IMR-90 (cell line): ENCODE measurements at regions not wholly inside any gene's neighbourhood (a gene's known extent, or its start where the extent isn't known, plus 50 kb on each side); places are given as distances from the start of the nearest gene placed in this dataset.

ENCODE experiments used
- ATAC-seq: fragments of 200-7000 bp; cut with Tn5 transposase; 2 replicates; pipeline ENCODE4 v1.9.1; 2020; ENCODE audit warnings: low read depth, mild to moderate bottlenecking, moderate library complexity
- BruUV-seq: library from RNA; stranded (reverse); fragments of 400-500 nt; replicated peaks from 2 replicates; lab custom pipeline; 2021; lab: Mats Ljungman, UMichigan
- CTCF ChIA-PET: fragments of 300-600 bp; formaldehyde crosslinking; extraction: SDS; loops from one replicate; lab custom pipeline; 2021; ENCODE audit warnings: antibody characterized with exemption; lab: Yijun Ruan, JAX
- POLR2A ChIA-PET: fragments of 300-600 bp; sonication (Branson Sonifier 250); formaldehyde crosslinking; loops from one replicate; lab custom pipeline; 2022; ENCODE audit warnings: antibody characterized with exemption; ENCODE audit not compliant: unreplicated experiment; lab: Charles Lee
- DNase-seq: peaks from one replicate; pipeline ENCODE4 v3.0.0; 2013
- H2AFZ ChIP-seq: replicated peaks from 2 replicates; pipeline ENCODE3; 2013; ENCODE audit warnings: low read length, mild to moderate bottlenecking; ENCODE audit not compliant: poor library complexity
- H2AK5ac ChIP-seq: 2 replicates; pipeline ENCODE4 v1.6.1; 2013; ENCODE audit warnings: low read depth, low read length, inconsistent platforms
- H2AK9ac ChIP-seq: replicated peaks from 2 replicates; pipeline ENCODE3; 2013; ENCODE audit warnings: mild to moderate bottlenecking, low read depth, low read length, moderate library complexity; ENCODE audit not compliant: poor library complexity
- H2BK120ac ChIP-seq: 2 replicates; pipeline ENCODE4 v1.6.1; 2013; ENCODE audit warnings: low read depth, low read length, inconsistent platforms
- H2BK15ac ChIP-seq: 3 replicates; pipeline ENCODE4 v1.6.1; 2013; ENCODE audit warnings: low read depth, low read length, inconsistent platforms
- H2BK20ac ChIP-seq: 2 replicates; pipeline ENCODE4 v1.6.1; 2013; ENCODE audit warnings: low read depth, mild to moderate bottlenecking, inconsistent platforms, low read length, moderate library complexity
- H2BK5ac ChIP-seq: 2 replicates; pipeline ENCODE4 v1.6.1; 2013; ENCODE audit warnings: mild to moderate bottlenecking, low read depth, low read length, inconsistent platforms; ENCODE audit not compliant: poor library complexity, severe bottlenecking
- H3K14ac ChIP-seq: replicated peaks from 2 replicates; pipeline ENCODE4 v1.6.1; 2013; ENCODE audit warnings: low read depth, low read length, inconsistent platforms
- H3K18ac ChIP-seq: 2 replicates; pipeline ENCODE4 v1.6.1; 2013; ENCODE audit warnings: low read depth, low read length, control low read depth
- H3K23ac ChIP-seq: 2 replicates; pipeline ENCODE4 v1.6.1; 2013; ENCODE audit warnings: low read depth, low read length, inconsistent platforms
- H3K27ac ChIP-seq: 2 replicates; pipeline ENCODE4 v1.5.1; 2013; ENCODE audit warnings: mild to moderate bottlenecking, control low read depth, low read length; ENCODE audit not compliant: insufficient read depth
- H3K27me3 ChIP-seq: 2 replicates; pipeline ENCODE4 v1.6.1; 2013; ENCODE audit warnings: low read length; ENCODE audit not compliant: control insufficient read depth, insufficient read depth
- H3K36me3 ChIP-seq: 2 replicates; pipeline ENCODE4 v1.6.1; 2013; ENCODE audit warnings: low read length, mixed read lengths; ENCODE audit not compliant: control insufficient read depth, insufficient read depth
- H3K4ac ChIP-seq: 2 replicates; pipeline ENCODE4 v1.6.1; 2013; ENCODE audit warnings: low read depth, low read length, inconsistent platforms
- H3K4me1 ChIP-seq: 2 replicates; pipeline ENCODE4 v1.6.1; 2013; ENCODE audit warnings: low read length, mixed read lengths; ENCODE audit not compliant: control insufficient read depth, insufficient read depth
- H3K4me2 ChIP-seq: 2 replicates; pipeline ENCODE4 v1.6.1; 2013; ENCODE audit warnings: low read depth, mild to moderate bottlenecking, control low read depth, low read length, moderate library complexity
- H3K4me3 ChIP-seq: 2 replicates; pipeline ENCODE4 v1.5.1; 2013; ENCODE audit warnings: low read depth, mild to moderate bottlenecking, control low read depth, low read length, moderate library complexity; ENCODE audit not compliant: insufficient read depth
- H3K56ac ChIP-seq: 2 replicates; pipeline ENCODE4 v1.6.1; 2013; ENCODE audit warnings: low read length, inconsistent platforms; ENCODE audit not compliant: insufficient read depth; ENCODE audit errors: extremely low read depth
- H3K79me1 ChIP-seq, 2 experiments: 2 replicates each; pipeline ENCODE4 v1.6.1; 2013; ENCODE audit warnings: low read length in 2 of 2, inconsistent platforms in 1 of 2, low read depth in 1 of 2
- H3K9ac ChIP-seq: 2 replicates; pipeline ENCODE4 v1.6.1; 2013; ENCODE audit warnings: low read depth, low read length, control low read depth
- H3K9me1 ChIP-seq: 2 replicates; pipeline ENCODE4 v1.6.1; 2013; ENCODE audit warnings: low read length, inconsistent platforms; ENCODE audit not compliant: insufficient read depth
- H3K9me3 ChIP-seq: 2 replicates; pipeline ENCODE4 v1.6.1; 2013; ENCODE audit warnings: low read length; ENCODE audit not compliant: control insufficient read depth, insufficient read depth
- H4K20me1 ChIP-seq: 2 replicates; pipeline ENCODE4 v1.6.1; 2013; ENCODE audit warnings: low read length, inconsistent platforms; ENCODE audit not compliant: insufficient read depth
- H4K5ac ChIP-seq: 2 replicates; pipeline ENCODE4 v1.6.1; 2013; ENCODE audit warnings: mild to moderate bottlenecking, low read depth, low read length, control low read depth
- H4K8ac ChIP-seq, 2 experiments: 2 replicates each; pipeline ENCODE4 v1.6.1; 2013; ENCODE audit warnings: low read depth in 2 of 2, low read length in 2 of 2, control low read depth in 1 of 2, inconsistent platforms in 1 of 2
- H4K91ac ChIP-seq: 2 replicates; pipeline ENCODE4 v1.6.1; 2013; ENCODE audit warnings: low read depth, low read length, inconsistent platforms; ENCODE audit not compliant: insufficient read depth
- BHLHE40 ChIP-seq: fragments of 150-350 bp; IDR thresholded peaks from 2 replicates; pipeline ENCODE4 v1.6.1; 2016; ENCODE audit warnings: mild to moderate bottlenecking, low read depth, low read length
- MAFK ChIP-seq: IDR thresholded peaks from 2 replicates; pipeline ENCODE4 v1.6.1; 2012; ENCODE audit warnings: low read depth, low read length, improper control_type of control experiment
- NFE2L2 ChIP-seq: fragments of 150-350 bp; IDR thresholded peaks from 2 replicates; pipeline ENCODE4 v1.6.1; 2016; ENCODE audit warnings: low read depth, mild to moderate bottlenecking, low read length
- POLR2A ChIP-seq: IDR thresholded peaks from 2 replicates; pipeline ENCODE4 v1.6.1; 2012; ENCODE audit warnings: mild to moderate bottlenecking, low read depth, low read length
- RAD21 ChIP-seq: IDR thresholded peaks from 2 replicates; pipeline ENCODE4 v1.6.1; 2012; ENCODE audit warnings: low read length, improper control_type of control experiment
- RCOR1 ChIP-seq: IDR thresholded peaks from 2 replicates; pipeline ENCODE4 v1.6.1; 2012; ENCODE audit warnings: mild to moderate bottlenecking, low read length, improper control_type of control experiment; ENCODE audit not compliant: insufficient replicate concordance
- RFX5 ChIP-seq: IDR thresholded peaks from 2 replicates; pipeline ENCODE4 v1.8.0; 2012; ENCODE audit warnings: low read depth, mild to moderate bottlenecking, low read length, moderate library complexity
- SMC3 ChIP-seq: fragments of 150-350 bp; IDR thresholded peaks from 2 replicates; pipeline ENCODE4 v1.6.1; 2016; ENCODE audit warnings: low read depth, mild to moderate bottlenecking, antibody characterized with exemption, low read length, moderate library complexity
- whole genome bisulfite sequencing, 2 experiments: methylation state at CpG; one replicate each; pipeline versions ENCODE4 v1.1.5 to v1.1.7; 2013; ENCODE audit warnings: missing lambda C conversion rate in 2 of 2; ENCODE audit not compliant: insufficient read length in 1 of 2; ENCODE audit errors: extremely low coverage in 2 of 2; 5-methylcytosine and 5-hydroxymethylcytosine counted together
- dilution Hi-C: fragments of 300-500 bp; cut with HindIII; formaldehyde crosslinking; loops from one replicate; pipeline ENCODE4 v1.14.3; 2018; ENCODE audit warnings: low sequenced_read_pairs; ENCODE audit not compliant: unreplicated experiment
- in situ Hi-C: fragments of 300-500 bp; cut with MboI; formaldehyde crosslinking; loops from 3 replicates; pipeline ENCODE4 v1.14.3; 2019; ENCODE audit warnings: low sequenced_read_pairs, inconsistent platforms, mixed read lengths
- intact Hi-C: fragments of 100-400 bp; cut with micrococcal nuclease; formaldehyde crosslinking; loops from 2 replicates; pipeline ENCODE4 v1.10.0; 2022
- TF ChIP-seq, protein P1 (sequence below): conservative IDR thresholded peaks from 2 replicates; pipeline ENCODE4 v1.5.1; 2012; ENCODE audit warnings: mild to moderate bottlenecking, low read depth, low read length, improper control_type of control experiment

DNA sequence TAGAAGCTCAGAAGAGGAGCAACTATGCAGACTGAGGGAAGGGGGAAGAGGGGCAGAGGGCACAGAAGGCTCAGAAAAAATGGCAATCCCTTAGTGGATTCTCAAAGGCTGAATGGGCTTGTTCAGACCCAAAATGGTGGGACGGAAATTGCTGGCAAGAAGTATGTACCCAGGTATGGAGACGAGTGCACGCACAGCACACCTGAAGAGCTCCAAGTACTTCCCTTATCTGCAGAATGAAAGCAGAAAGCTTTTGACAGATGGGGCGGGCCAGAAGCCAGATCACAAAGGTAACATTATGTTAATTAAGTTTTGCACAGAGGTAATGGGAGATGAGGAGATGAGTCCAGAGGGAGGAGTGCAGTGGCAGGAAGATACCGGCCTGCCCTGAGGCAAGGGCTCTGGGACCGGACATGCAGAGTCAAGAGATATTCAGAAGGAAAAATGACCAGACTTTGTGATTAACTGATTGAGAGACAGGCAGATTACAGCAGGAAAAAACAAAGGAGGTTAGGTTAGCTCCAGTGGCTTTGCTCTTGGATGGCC, 138.1 kb upstream of the PIK3R1 start:
- Histone ChIP-seq H2BK120ac (no peak overlapping the region), H3K56ac (no peak overlapping the region), H3K79me1 (no peaks in the 10 kb centered on the region), H3K9me1 (no peaks in the 10 kb centered on the region), H2AFZ (no peak overlapping the region), H3K4me3 (no peak overlapping the region), H3K4me1 (no peaks in the 10 kb centered on the region), H2BK5ac (no peak overlapping the region), H3K27me3 (no peaks in the 10 kb centered on the region; the same call in 1 of the 2 replicates), H2AK5ac (no peak overlapping the region), H4K8ac (no peak overlapping the region), H3K23ac (no peak overlapping the region), H3K18ac (no peak overlapping the region), H3K14ac (no peak overlapping the region), H4K91ac (no peak overlapping the region), H3K27ac (no peak overlapping the region), H2AK9ac (no peak overlapping the region), H3K9me3 (no peaks in the 10 kb centered on the region), H3K9ac (no peak overlapping the region), H4K20me1 (no peaks in the 10 kb centered on the region), H3K4me2 (no peak overlapping the region), H2BK15ac (no peak overlapping the region), H4K5ac (no peak overlapping the region), H3K36me3 (no peaks in the 10 kb centered on the region), H3K4ac (no peak overlapping the region), H2BK20ac (no peak overlapping the region)
- intact Hi-C loops (no loop called here), dilution Hi-C loops (no loop called here), in situ Hi-C loops (no loop called here)
- WGBS, 2 experiments, result 85% methylated on average over 2 of the region's 6 CpGs; no CpG with 5 or more reads in 1 of the 2 experiments
- POLR2A ChIA-PET, result no interaction called here
- CTCF ChIA-PET, result no interaction called here
- no TSS peak for BruUV-seq
- no peak for ATAC-seq
- TF ChIP-seq RCOR1, result no peak
- no peak for TF ChIP-seq POLR2A
- no peak for TF ChIP-seq MAFK
- no peak for TF ChIP-seq RFX5
- no peak for TF ChIP-seq SMC3
- TF ChIP-seq, protein P1, sequence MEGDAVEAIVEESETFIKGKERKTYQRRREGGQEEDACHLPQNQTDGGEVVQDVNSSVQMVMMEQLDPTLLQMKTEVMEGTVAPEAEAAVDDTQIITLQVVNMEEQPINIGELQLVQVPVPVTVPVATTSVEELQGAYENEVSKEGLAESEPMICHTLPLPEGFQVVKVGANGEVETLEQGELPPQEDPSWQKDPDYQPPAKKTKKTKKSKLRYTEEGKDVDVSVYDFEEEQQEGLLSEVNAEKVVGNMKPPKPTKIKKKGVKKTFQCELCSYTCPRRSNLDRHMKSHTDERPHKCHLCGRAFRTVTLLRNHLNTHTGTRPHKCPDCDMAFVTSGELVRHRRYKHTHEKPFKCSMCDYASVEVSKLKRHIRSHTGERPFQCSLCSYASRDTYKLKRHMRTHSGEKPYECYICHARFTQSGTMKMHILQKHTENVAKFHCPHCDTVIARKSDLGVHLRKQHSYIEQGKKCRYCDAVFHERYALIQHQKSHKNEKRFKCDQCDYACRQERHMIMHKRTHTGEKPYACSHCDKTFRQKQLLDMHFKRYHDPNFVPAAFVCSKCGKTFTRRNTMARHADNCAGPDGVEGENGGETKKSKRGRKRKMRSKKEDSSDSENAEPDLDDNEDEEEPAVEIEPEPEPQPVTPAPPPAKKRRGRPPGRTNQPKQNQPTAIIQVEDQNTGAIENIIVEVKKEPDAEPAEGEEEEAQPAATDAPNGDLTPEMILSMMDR, result no peak
- TF ChIP-seq NFE2L2, result no peak
- no peak for TF ChIP-seq RAD21
- no peak for TF ChIP-seq BHLHE40
- DNase-seq, result no peak
